HepG2 (cell line): ENCODE measurements at regions not wholly inside any gene's neighbourhood (a gene's known extent, or its start where the extent isn't known, plus 50 kb on each side); places are given as distances from the start of the nearest gene placed in this dataset.
"Not testable (repeated sequence)": the region's sequence is repeated elsewhere in the genome, so short reads cannot be mapped to it uniquely, and the experiment has no call there.

ENCODE experiments used
- ATAC-seq: fragments of 200-7000 bp; cut with Tn5 transposase; 3 replicates; pipeline ENCODE4 v1.9.1; 2020; ENCODE audit warnings: mild to moderate bottlenecking, moderate library complexity
- BruUV-seq: library from RNA; stranded (reverse); fragments of 400-500 nt; replicated peaks from 2 replicates; lab custom pipeline; 2021; lab: Mats Ljungman, UMichigan
- CTCF ChIA-PET: fragments of 300-600 bp; formaldehyde crosslinking; extraction: SDS; loops from one replicate; lab custom pipeline; 2021; ENCODE audit warnings: low total read pairs, inconsistent platforms, low intra/inter-chr PET ratio; lab: Yijun Ruan, JAX
- POLR2A ChIA-PET: fragments of 350-600 bp; sonication (Branson Sonifier 250); formaldehyde crosslinking; loops from one replicate; lab custom pipeline; 2020; ENCODE audit warnings: antibody characterized with exemption, inconsistent platforms; lab: Yijun Ruan, JAX
- DNase-seq: peaks from one replicate; pipeline ENCODE4 v3.0.0-alpha.2; 2015; ENCODE audit warnings: low spot score
- FAIRE-seq: peaks from 3 replicates; lab custom pipeline; 2011; peaks lifted over from hg19 to GRCh38; lab: Jason Lieb, UNC
- H2AFZ ChIP-seq: one replicate; pipeline ENCODE4 v1.6.1; 2011; ENCODE audit warnings: low read length, inconsistent platforms
- H3K27ac ChIP-seq: fragments of 300-600 bp; 3 replicates; pipeline ENCODE4 v1.8.0; 2011; ENCODE audit warnings: mixed run types, mild to moderate bottlenecking, mixed read lengths, low read length, inconsistent platforms; ENCODE audit not compliant: insufficient read depth; ENCODE audit errors: extremely low read length
- H3K27me3 ChIP-seq, 2 experiments: fragments of 200-600 bp in 1 of 2; 2 replicates in 1 of 2; 3 replicates in 1 of 2; pipeline versions ENCODE4 v1.6.0 to v1.8.0; 2011; ENCODE audit warnings: low read length in 2 of 2, mild to moderate bottlenecking in 2 of 2, moderate library complexity in 2 of 2, inconsistent platforms in 1 of 2; ENCODE audit not compliant: insufficient read depth in 2 of 2, control insufficient read depth in 1 of 2
- H3K36me3 ChIP-seq, 2 experiments: fragments of 200-600 bp in 1 of 2; replicated peaks in 1 of 2; 2 replicates in 1 of 2; 3 replicates in 1 of 2; pipeline versions ENCODE4 v1.5.1 to v1.8.0; 2011; ENCODE audit warnings: low read length in 2 of 2, inconsistent platforms in 1 of 2; ENCODE audit not compliant: insufficient read depth in 2 of 2, control insufficient read depth in 1 of 2
- H3K4me1 ChIP-seq: 2 replicates; pipeline ENCODE4 v1.5.1; 2012; ENCODE audit warnings: low read length, inconsistent platforms; ENCODE audit not compliant: insufficient read depth
- H3K4me2 ChIP-seq: 2 replicates; pipeline ENCODE4 v1.6.0; 2011; ENCODE audit warnings: low read depth, low read length, inconsistent platforms
- H3K4me3 ChIP-seq, 3 experiments: fragments of 200-600 bp in 1 of 3; sonication (generic), shearing (Covaris generic) in 1 of 3; replicated peaks in 1 of 3; 2 replicates each; pipeline ENCODE4 v1.5.1; 2011 to 2016; ENCODE audit warnings: low read length in 3 of 3, inconsistent platforms in 2 of 3, low read depth in 2 of 3, mild to moderate bottlenecking in 2 of 3, control low read depth in 1 of 3, mixed read lengths in 1 of 3; ENCODE audit not compliant: insufficient read depth in 1 of 3
- H3K79me2 ChIP-seq: one replicate; pipeline ENCODE4 v1.6.1; 2011; ENCODE audit warnings: low read length, inconsistent platforms; ENCODE audit not compliant: insufficient read depth
- H3K9ac ChIP-seq: 2 replicates; pipeline ENCODE4 v1.6.0; 2011; ENCODE audit warnings: mild to moderate bottlenecking, low read depth, low read length, inconsistent platforms; ENCODE audit not compliant: insufficient read depth
- H3K9me3 ChIP-seq: 2 replicates; pipeline ENCODE4 v1.5.1; 2012; ENCODE audit warnings: mild to moderate bottlenecking, low read length
- H4K20me1 ChIP-seq: 2 replicates; pipeline ENCODE4 v1.6.0; 2011; ENCODE audit warnings: inconsistent platforms, mild to moderate bottlenecking, low read length, moderate library complexity; ENCODE audit not compliant: insufficient read depth
- BRF2 ChIP-seq: sonication (generic); formaldehyde crosslinking; IDR thresholded peaks from 2 replicates; pipeline ENCODE4 v1.8.1; 2022; ENCODE audit warnings: mild to moderate bottlenecking, missing genetic modification reagents
- DMAP1 ChIP-seq: IDR thresholded peaks from 2 replicates; pipeline ENCODE4 v1.6.1; 2016
- DPF2 ChIP-seq: sonication (generic); formaldehyde crosslinking; IDR thresholded peaks from 2 replicates; pipeline ENCODE4 v1.4.0; 2020; ENCODE audit warnings: mild to moderate bottlenecking, low read depth, missing genetic modification reagents, borderline replicate concordance
- ETV5 ChIP-seq: IDR thresholded peaks from 2 replicates; pipeline ENCODE4 v1.6.1; 2018; ENCODE audit warnings: missing biosample characterization, missing genetic modification reagents, inconsistent platforms, borderline replicate concordance
- IRF2 ChIP-seq: IDR thresholded peaks from 2 replicates; pipeline ENCODE4 v1.6.1; 2018; ENCODE audit warnings: missing genetic modification reagents, missing compliant biosample characterization
- KLF9 ChIP-seq: IDR thresholded peaks from 2 replicates; pipeline ENCODE4 v1.6.1; 2016; ENCODE audit warnings: low read depth
- MLLT10 ChIP-seq: sonication (generic); formaldehyde crosslinking; IDR thresholded peaks from 2 replicates; pipeline ENCODE4 v1.4.0; 2020; ENCODE audit warnings: missing genetic modification reagents
- NFYB ChIP-seq: sonication (generic); formaldehyde crosslinking; IDR thresholded peaks from 2 replicates; pipeline ENCODE4 v1.4.0; 2020; ENCODE audit warnings: missing genetic modification reagents
- PRMT3 ChIP-seq: sonication (generic); formaldehyde crosslinking; IDR thresholded peaks from 2 replicates; pipeline ENCODE4 v1.8.1; 2022; ENCODE audit warnings: low read depth, mild to moderate bottlenecking, moderate library complexity, missing genetic modification reagents, borderline replicate concordance
- RARA ChIP-seq: IDR thresholded peaks from 2 replicates; pipeline ENCODE4 v1.6.1; 2016; ENCODE audit warnings: missing genetic modification reagents, missing compliant biosample characterization
- SALL1 ChIP-seq: sonication (generic); formaldehyde crosslinking; IDR thresholded peaks from 2 replicates; pipeline ENCODE4 v1.8.0; 2022; ENCODE audit warnings: mild to moderate bottlenecking, missing genetic modification reagents
- SOX13 ChIP-seq, 3 experiments: fragments of 450-650 bp in 1 of 3; sonication (generic) in 1 of 3; formaldehyde crosslinking in 1 of 3; IDR thresholded peaks in 2 of 3; conservative IDR thresholded peaks in 1 of 3; 2 replicates each; pipeline versions ENCODE4 v1.5.0 to v1.6.1; 2016 to 2020; ENCODE audit warnings: antibody characterized with exemption in 1 of 3, mild to moderate bottlenecking in 1 of 3, missing compliant biosample characterization in 1 of 3, missing genetic modification reagents in 1 of 3, moderate library complexity in 1 of 3
- STAG1 ChIP-seq: sonication (generic); formaldehyde crosslinking; IDR thresholded peaks from 2 replicates; pipeline ENCODE4 v1.4.0; 2020; ENCODE audit warnings: missing genetic modification reagents
- TEF ChIP-seq: sonication (generic); formaldehyde crosslinking; IDR thresholded peaks from 2 replicates; pipeline ENCODE4 v1.5.0; 2020; ENCODE audit warnings: missing genetic modification reagents
- TRIM22 ChIP-seq: fragments of 450-650 bp; IDR thresholded peaks from 2 replicates; pipeline ENCODE4 v1.6.1; 2017
- YY1 ChIP-seq: IDR thresholded peaks from 2 replicates; pipeline ENCODE4 v1.6.1; 2011; ENCODE audit warnings: low read length, low read depth, moderate library complexity, mild to moderate bottlenecking; ENCODE audit not compliant: insufficient read depth, insufficient replicate concordance
- ZNF232 ChIP-seq: sonication (generic); formaldehyde crosslinking; IDR thresholded peaks from 2 replicates; pipeline ENCODE4 v1.4.0; 2020; ENCODE audit warnings: missing genetic modification reagents, borderline replicate concordance
- ZNF446 ChIP-seq: sonication (generic); formaldehyde crosslinking; IDR thresholded peaks from 2 replicates; pipeline ENCODE4 v1.5.0; 2020; ENCODE audit warnings: mild to moderate bottlenecking, missing genetic modification reagents
- ZNF839 ChIP-seq: sonication (generic); formaldehyde crosslinking; IDR thresholded peaks from 2 replicates; pipeline ENCODE4 v1.4.0; 2020; ENCODE audit warnings: missing genetic modification reagents, mild to moderate bottlenecking, borderline replicate concordance
- WGBS: methylation state at CpG from one replicate; pipeline ENCODE4 v1.1.6; 2017; ENCODE audit warnings: low lambda C conversion rate; 5-methylcytosine and 5-hydroxymethylcytosine counted together
- in situ Hi-C: cut with HindIII; loops from 2 replicates; pipeline ENCODE4 v1.10.0; 2017; ENCODE audit warnings: low pct_unique_long_range_greater_than_20kb; ENCODE audit not compliant: extremely low pct_ligation_motif_present
- intact Hi-C: fragments of 100-400 bp; cut with micrococcal nuclease; formaldehyde crosslinking; loops from one replicate; pipeline ENCODE4 v1.10.0; 2022; ENCODE audit not compliant: unreplicated experiment

DNA sequence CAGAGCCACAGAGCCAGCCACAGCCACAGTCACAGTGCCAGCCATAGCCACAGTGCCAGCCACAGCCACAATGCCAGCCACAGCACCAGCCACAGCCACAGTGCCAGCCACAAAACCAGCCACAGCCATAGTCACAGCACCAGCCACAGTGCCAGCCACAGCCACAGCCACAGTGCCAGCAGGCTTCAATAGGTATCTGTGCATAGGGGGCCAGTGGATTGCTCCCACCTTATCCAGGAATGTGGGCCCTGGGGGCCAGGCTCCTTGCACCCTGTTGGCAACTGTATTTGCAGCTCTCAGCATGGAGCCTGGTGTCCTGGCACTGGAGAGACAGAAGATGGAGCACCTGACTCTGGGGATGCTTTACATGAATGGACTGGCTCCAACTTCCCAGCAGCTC is 111.7 kb upstream of the IRX2 start:
- H3K4me2 ChIP-seq: no peak overlapping the region
- no peaks in the 10 kb centered on the region for H3K79me2 ChIP-seq
- CTCF ChIA-PET: no interaction called here
- H3K27me3 ChIP-seq: peaks cover 0 to 7% of the 10 kb centered on the region in 2 experiments; a peak in 2 of 5 replicates
- H3K9me3 ChIP-seq: peaks cover 9% of the 10 kb centered on the region; the same call in 1 of the 2 replicates
- TF ChIP-seq TEF (CRISPR knock-in tag): no peak
- TF ChIP-seq NFYB: no peak
- TF ChIP-seq PRMT3 (CRISPR knock-in tag): no peak
- no peak for TF ChIP-seq MLLT10 (CRISPR knock-in tag)
- no peak for TF ChIP-seq STAG1 (CRISPR knock-in tag)
- no peak for TF ChIP-seq KLF9 (CRISPR knock-in tag)
- TF ChIP-seq BRF2 (CRISPR knock-in tag): no peak
- no peak for TF ChIP-seq ZNF446
- TF ChIP-seq YY1: no peak
- TF ChIP-seq ZNF839 (CRISPR knock-in tag): no peak
- TF ChIP-seq SALL1: no peak
- TF ChIP-seq TRIM22: no peak
- TF ChIP-seq ZNF232: no peak
- TF ChIP-seq SOX13 (IDR thresholded peaks at IDR 0.05): no peak
- TF ChIP-seq SOX13 (CRISPR knock-in tag; conservative IDR thresholded peaks at IDR 0.05 in 1 of 2, IDR thresholded peaks at IDR 0.05 in 1 of 2): no peak
- no peak for TF ChIP-seq RARA (CRISPR knock-in tag)
- TF ChIP-seq ETV5 (CRISPR knock-in tag): no peak
- no peak for TF ChIP-seq DPF2 (CRISPR knock-in tag)
- no peak for TF ChIP-seq DMAP1
- TF ChIP-seq IRF2 (CRISPR knock-in tag): no peak
- in situ Hi-C loops (no loop called here), intact Hi-C loops (no loop called here)
- no TSS peak for BruUV-seq
- POLR2A ChIA-PET: no interaction called here
- no peak overlapping the region for H2AFZ ChIP-seq
- no peak for ATAC-seq
- H3K9ac ChIP-seq: no peak overlapping the region
- no peaks in the 10 kb centered on the region for H3K4me1 ChIP-seq
- H3K27ac ChIP-seq: no peak overlapping the region
- H4K20me1 ChIP-seq: no peaks in the 10 kb centered on the region
- no peak for DNase-seq
- no peak overlapping the region for H3K4me3 ChIP-seq
- no peak for FAIRE-seq
- H3K36me3 ChIP-seq: no peaks in the 10 kb centered on the region

GRCh38 chr5:2862176-2862575 is 110.7 kb upstream of the IRX2 start:
- H3K4me2 ChIP-seq, intact Hi-C loops, H3K79me2 ChIP-seq, H3K27me3 ChIP-seq, H3K27ac ChIP-seq, H3K36me3 ChIP-seq, H3K9me3 ChIP-seq, FAIRE-seq, ATAC-seq, POLR2A ChIA-PET, H4K20me1 ChIP-seq, CTCF ChIA-PET, H2AFZ ChIP-seq, H3K4me3 ChIP-seq, H3K4me1 ChIP-seq, in situ Hi-C loops, BruUV-seq, H3K9ac ChIP-seq, DNase-seq: not testable (repeated sequence)
- 3% methylated on average over 3 of the region's 3 CpGs for WGBS
